Hematopoietic multipotent progenitor cell treated with erythropoietin and hydrocortisone succinate and interleukin-3 and kit ligand, for 4 days (in vitro differentiated cells): ENCODE measurements at regions not wholly inside any gene's neighbourhood (a gene's known extent, or its start where the extent isn't known, plus 50 kb on each side); places are given as distances from the start of the nearest gene placed in this dataset.
"Not testable (repeated sequence)": the region's sequence is repeated elsewhere in the genome, so short reads cannot be mapped to it uniquely, and the experiment has no call there.

Experiments used
- DNase-seq: peaks from one replicate; pipeline ENCODE4 v3.0.0-alpha.2; 2015

- no peak for DNase-seq
These were observed 379.2 kb upstream of the NFIA start for GRCh38 chr1:60703155-60703554.

- DNase-seq: no peak
These were observed 383.0 kb upstream of the NFIA start for GRCh38 chr1:60699325-60699724.

- DNase-seq: peak; percentile 5
These were observed 385.0 kb upstream of the NFIA start for GRCh38 chr1:60697204-60697994.

- no peak for DNase-seq
These were observed 385.8 kb upstream of the NFIA start for GRCh38 chr1:60696512-60696911.

GRCh38 chr1:60695716-60696171 lies 386.6 kb upstream of the NFIA start:
- no peak for DNase-seq

GRCh38 chr1:60694980-60695379 lies 387.4 kb upstream of the NFIA start:
- DNase-seq: no peak

GRCh38 chr1:60692031-60692430 lies 390.3 kb upstream of the NFIA start:
- DNase-seq: no peak

- peak; percentile 18 for DNase-seq
These were observed 394.1 kb upstream of the NFIA start for GRCh38 chr1:60688221-60688620.

GRCh38 chr1:60681095-60681860 lies 401.1 kb upstream of the NFIA start:
- peak; percentile 27 for DNase-seq

GRCh38 chr1:60679524-60680375 lies 402.6 kb upstream of the NFIA start:
- DNase-seq: no peak

- no peak for DNase-seq
These were observed 403.6 kb upstream of the NFIA start for GRCh38 chr1:60678802-60679201.

- no peak for DNase-seq
These were observed 404.0 kb upstream of the NFIA start for GRCh38 chr1:60678391-60678790.

GRCh38 chr1:60672449-60672848 lies 409.9 kb upstream of the NFIA start:
- DNase-seq: no peak

GRCh38 chr1:60670302-60670701 lies 412.1 kb upstream of the NFIA start:
- DNase-seq: no peak

- no peak for DNase-seq
These were observed 413.8 kb upstream of the NFIA start for GRCh38 chr1:60668585-60668984.

- DNase-seq: no peak
These were observed 417.1 kb upstream of the NFIA start for GRCh38 chr1:60665311-60665710.

GRCh38 chr1:60664086-60664625 lies 418.2 kb upstream of the NFIA start:
- DNase-seq: no peak

GRCh38 chr1:60662486-60663044 lies 419.8 kb upstream of the NFIA start:
- DNase-seq: no peak

- no peak for DNase-seq
These were observed 424.4 kb upstream of the NFIA start for GRCh38 chr1:60657926-60658325.

GRCh38 chr1:60655679-60656355 lies 426.5 kb upstream of the NFIA start:
- no peak for DNase-seq

GRCh38 chr1:60640033-60640551 lies 442.3 kb upstream of the NFIA start:
- not testable (repeated sequence) for DNase-seq

- no peak for DNase-seq
These were observed 443.1 kb upstream of the NFIA start for GRCh38 chr1:60639287-60639686.
